ENCODE measurements at regions not wholly inside any gene's neighbourhood (a gene's known extent, or its start where the extent isn't known, plus 50 kb on each side); places are given as distances from the start of the nearest gene placed in this dataset.

DNA sequence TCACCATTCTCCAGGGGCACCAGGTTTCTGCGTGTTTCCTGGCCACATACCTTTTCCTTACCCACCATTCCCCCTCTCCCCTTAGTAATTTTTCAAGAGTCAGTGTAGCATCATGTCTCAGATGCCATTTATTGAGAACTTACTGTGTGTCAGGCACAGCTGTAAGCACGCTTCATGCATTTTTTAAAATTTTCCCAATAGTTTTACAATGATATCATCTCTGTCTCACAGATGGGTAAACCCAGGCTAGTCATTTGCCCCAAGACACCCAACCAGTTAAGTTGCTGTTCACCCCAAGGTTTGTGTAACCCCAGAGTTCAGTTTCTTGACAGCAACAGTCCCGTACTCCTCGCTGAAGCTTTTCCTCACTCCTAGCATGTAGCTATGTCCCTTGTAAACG lies 56.4 kb upstream of the IRX3 start:
- H3K27me3 ChIP-seq (ENCODE audit: control insufficient read depth, insufficient read depth, low read length, poor library complexity, severe bottlenecking) = no peaks in the 10 kb centered on the region
- no peaks in the 10 kb centered on the region for H3K4me1 ChIP-seq (ENCODE audit: control insufficient read depth, insufficient read depth, low read length)
- 87 to 93% methylated on average over 5 of the region's 5 CpGs for WGBS, 2 experiments
- H3K27ac ChIP-seq (ENCODE audit: insufficient read depth, low read depth, low read length, poor library complexity, severe bottlenecking) = no peak overlapping the region
- no peaks in the 10 kb centered on the region for H3K36me3 ChIP-seq (ENCODE audit: control insufficient read depth, insufficient read depth, low read length)
- H3K4me3 ChIP-seq (ENCODE audit: insufficient read depth, low read depth, low read length) = no peak overlapping the region
- H3K9me3 ChIP-seq (ENCODE audit: control insufficient read depth, low read length) = no peaks in the 10 kb centered on the region

DNA sequence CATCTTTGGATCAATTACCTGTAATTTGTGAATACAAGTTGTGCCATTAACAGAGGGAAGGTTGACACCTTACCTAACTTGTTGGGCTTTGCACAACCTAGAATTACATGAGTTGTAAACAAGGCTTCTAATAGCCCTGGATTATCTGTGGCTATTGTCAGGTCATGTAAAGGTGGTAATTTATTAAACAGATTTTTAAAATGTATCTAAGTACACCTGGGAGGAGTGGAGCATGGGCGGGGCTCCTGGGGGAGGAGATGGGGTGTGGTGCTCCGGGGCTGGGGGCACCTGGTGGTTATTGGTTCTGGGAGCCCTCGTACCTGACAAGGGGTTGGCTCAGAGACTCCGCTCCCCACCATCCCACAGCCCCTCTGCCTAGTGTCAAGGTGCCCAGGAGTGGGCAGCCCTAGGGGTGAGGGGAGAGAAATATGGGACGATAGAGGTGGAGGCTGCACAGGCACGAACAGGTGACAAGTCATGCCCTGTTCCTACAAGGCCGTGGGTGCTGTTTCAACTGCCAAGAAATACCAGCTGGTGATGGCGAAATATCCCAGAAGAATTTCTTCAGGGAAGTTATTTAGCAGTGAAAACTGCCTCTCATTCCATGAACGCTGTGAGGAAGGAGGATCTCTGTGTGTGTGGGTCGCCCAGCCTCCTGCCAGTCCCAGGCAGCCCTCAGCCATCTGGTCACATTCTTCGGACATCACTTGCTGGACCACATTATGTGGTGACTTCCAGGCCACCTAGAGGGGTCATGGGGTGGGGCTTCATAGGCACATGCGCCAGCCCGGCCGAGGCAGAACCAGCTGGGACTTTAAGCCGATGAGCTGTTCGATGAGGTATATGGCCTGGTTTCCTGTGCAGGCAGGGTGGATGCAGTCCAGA lies 55.5 kb upstream of the IRX3 start:
- Histone ChIP-seq H3K36me3 (ENCODE audit: control insufficient read depth, insufficient read depth, low read length) (no peaks in the 10 kb centered on the region), H3K27me3 (ENCODE audit: control insufficient read depth, insufficient read depth, low read length, poor library complexity, severe bottlenecking) (no peaks in the 10 kb centered on the region), H3K27ac (ENCODE audit: insufficient read depth, low read depth, low read length, poor library complexity, severe bottlenecking) (no peak overlapping the region), H3K4me1 (ENCODE audit: control insufficient read depth, insufficient read depth, low read length) (peaks cover 3% of the 10 kb centered on the region), H3K9me3 (ENCODE audit: control insufficient read depth, low read length) (no peaks in the 10 kb centered on the region), H3K4me3 (ENCODE audit: insufficient read depth, low read depth, low read length) (no peak overlapping the region)
- 93 to 97% methylated on average over 16 of the region's 16 CpGs for WGBS, 2 experiments

DNA sequence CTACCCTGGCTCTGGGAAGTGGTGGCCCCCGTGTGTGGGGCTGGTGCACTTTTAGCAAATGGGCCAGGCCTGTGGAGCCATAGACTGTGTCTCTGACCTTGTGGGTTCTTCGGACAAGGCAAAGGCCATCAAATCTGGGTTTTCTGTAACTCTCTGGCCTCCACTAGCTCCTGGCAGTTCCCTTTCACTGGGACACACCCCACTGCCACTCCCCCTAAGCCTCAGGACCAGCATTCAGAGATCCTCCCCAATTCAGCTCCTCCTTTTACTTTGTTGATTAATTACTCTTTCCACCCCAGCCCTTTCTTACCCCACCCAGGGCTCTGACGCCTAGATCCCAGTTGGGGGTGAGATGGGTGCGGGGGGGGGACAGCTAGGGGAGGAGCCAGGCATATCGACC lies 53.9 kb upstream of the IRX3 start:
- Histone ChIP-seq H3K27ac (ENCODE audit: insufficient read depth, low read depth, low read length, poor library complexity, severe bottlenecking) (no peak overlapping the region), H3K9me3 (ENCODE audit: control insufficient read depth, low read length) (no peaks in the 10 kb centered on the region), H3K4me3 (ENCODE audit: insufficient read depth, low read depth, low read length) (no peak overlapping the region), H3K27me3 (ENCODE audit: control insufficient read depth, insufficient read depth, low read length, poor library complexity, severe bottlenecking) (no peaks in the 10 kb centered on the region), H3K36me3 (ENCODE audit: control insufficient read depth, insufficient read depth, low read length) (no peaks in the 10 kb centered on the region), H3K4me1 (ENCODE audit: control insufficient read depth, insufficient read depth, low read length) (peaks cover 8% of the 10 kb centered on the region)
- 60 to 67% methylated on average over 5 of the region's 5 CpGs for WGBS, 2 experiments

DNA sequence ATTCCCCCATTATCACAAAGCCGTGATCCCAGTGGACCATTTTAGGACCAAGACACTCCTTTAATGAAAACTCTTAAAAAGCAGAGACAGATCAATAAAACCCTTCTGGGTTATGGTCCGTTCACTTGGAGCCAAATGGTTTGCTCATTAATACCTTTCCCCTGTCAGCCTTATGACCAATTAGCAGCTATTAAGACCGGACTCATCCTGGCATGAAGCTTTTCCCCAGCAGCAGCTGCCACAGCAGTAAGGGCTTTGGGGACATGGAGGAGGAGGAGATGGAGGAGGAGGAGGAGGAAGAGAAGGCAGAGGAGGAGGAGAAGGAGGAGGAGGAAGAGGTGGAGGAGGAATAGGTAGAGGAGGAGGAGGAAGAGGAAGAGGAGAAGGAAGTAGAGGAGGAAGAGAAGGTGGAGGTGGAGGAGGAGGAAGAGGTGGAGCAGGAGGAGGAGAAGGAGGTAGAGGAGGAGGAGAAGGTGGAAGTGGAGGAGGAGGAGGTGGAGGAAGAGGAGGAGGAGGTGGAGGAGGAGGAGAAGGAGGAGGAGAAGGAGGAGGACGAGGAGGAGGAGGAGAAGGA lies 50.1 kb upstream of the IRX3 start:
- 75 to 91% methylated on average over 4 of the region's 4 CpGs for WGBS, 2 experiments
- no peaks in the 10 kb centered on the region for H3K27me3 ChIP-seq (ENCODE audit: control insufficient read depth, insufficient read depth, low read length, poor library complexity, severe bottlenecking)
- no peak overlapping the region for H3K4me3 ChIP-seq (ENCODE audit: insufficient read depth, low read depth, low read length)
- no peaks in the 10 kb centered on the region for H3K36me3 ChIP-seq (ENCODE audit: control insufficient read depth, insufficient read depth, low read length)
- H3K27ac ChIP-seq (ENCODE audit: insufficient read depth, low read depth, low read length, poor library complexity, severe bottlenecking) = no peak overlapping the region
- peaks cover 8% of the 10 kb centered on the region for H3K4me1 ChIP-seq (ENCODE audit: control insufficient read depth, insufficient read depth, low read length)
- no peaks in the 10 kb centered on the region for H3K9me3 ChIP-seq (ENCODE audit: control insufficient read depth, low read length)

Data from ectodermal cell (in vitro differentiated cells).